GM23338 (cell line): ENCODE measurements at regions not wholly inside any gene's neighbourhood (a gene's known extent, or its start where the extent isn't known, plus 50 kb on each side); places are given as distances from the start of the nearest gene placed in this dataset.

Experiments used
- CREB1 ChIP-seq: fragments of 250-450 bp; sonication (Bioruptor Pico); IDR thresholded peaks from 2 replicates; pipeline ENCODE4 v1.5.0; 2020; ENCODE audit warnings: low read depth, mild to moderate bottlenecking, moderate library complexity
- EZH2 ChIP-seq: fragments of 200-600 bp; sonication (generic); IDR thresholded peaks from one replicate; pipeline ENCODE4 v1.8.0; 2017; ENCODE audit warnings: antibody characterized with exemption, mild to moderate bottlenecking, low read depth; ENCODE audit not compliant: unreplicated experiment
- EZH2phosphoT487 ChIP-seq: fragments of 200-600 bp; sonication (generic); IDR thresholded peaks from one replicate; pipeline ENCODE4 v1.8.1; 2018; ENCODE audit warnings: antibody characterized with exemption; ENCODE audit not compliant: unreplicated experiment
- JUNB ChIP-seq: IDR thresholded peaks from one replicate; pipeline ENCODE4 v1.6.1; 2016; ENCODE audit warnings: antibody characterized with exemption; ENCODE audit not compliant: unreplicated experiment
- NANOG ChIP-seq: IDR thresholded peaks from 2 replicates; pipeline ENCODE4 v1.6.1; 2016; ENCODE audit warnings: antibody characterized with exemption, borderline replicate concordance
- POLR2AphosphoS5 ChIP-seq: IDR thresholded peaks from 2 replicates; pipeline ENCODE4 v1.6.1; 2016; ENCODE audit warnings: antibody characterized with exemption, low read depth
- ZNF114 ChIP-seq: fragments of 250-450 bp; sonication (Bioruptor Pico); IDR thresholded peaks from 2 replicates; pipeline ENCODE4 v1.5.0; 2020; ENCODE audit warnings: mild to moderate bottlenecking, moderate library complexity
- TF ChIP-seq, protein P1 (sequence below), 2 experiments: fragments of 200-600 bp in 1 of 2; sonication (generic) in 1 of 2; conservative IDR thresholded peaks; 2 replicates each; pipeline versions ENCODE4 v1.5.1 to v1.6.1; 2016 to 2017; ENCODE audit warnings: antibody characterized with exemption in 2 of 2, low read depth in 2 of 2, mild to moderate bottlenecking in 2 of 2, moderate library complexity in 1 of 2
- TF ChIP-seq, protein P2 (sequence below): IDR thresholded peaks from one replicate; pipeline ENCODE4 v1.6.1; 2018; ENCODE audit warnings: antibody characterized with exemption; ENCODE audit not compliant: unreplicated experiment
- TF ChIP-seq, protein P3 (sequence below): IDR thresholded peaks from 2 replicates; pipeline ENCODE4 v1.6.1; 2016; ENCODE audit warnings: antibody characterized with exemption

- TF ChIP-seq EZH2 (no peak), CREB1 (CRISPR knock-in tag) (no peak), EZH2phosphoT487 (no peak), JUNB (no peak), POLR2AphosphoS5 (no peak), ZNF114 (CRISPR knock-in tag) (no peak), NANOG (no peak)
- TF ChIP-seq, protein P1, sequence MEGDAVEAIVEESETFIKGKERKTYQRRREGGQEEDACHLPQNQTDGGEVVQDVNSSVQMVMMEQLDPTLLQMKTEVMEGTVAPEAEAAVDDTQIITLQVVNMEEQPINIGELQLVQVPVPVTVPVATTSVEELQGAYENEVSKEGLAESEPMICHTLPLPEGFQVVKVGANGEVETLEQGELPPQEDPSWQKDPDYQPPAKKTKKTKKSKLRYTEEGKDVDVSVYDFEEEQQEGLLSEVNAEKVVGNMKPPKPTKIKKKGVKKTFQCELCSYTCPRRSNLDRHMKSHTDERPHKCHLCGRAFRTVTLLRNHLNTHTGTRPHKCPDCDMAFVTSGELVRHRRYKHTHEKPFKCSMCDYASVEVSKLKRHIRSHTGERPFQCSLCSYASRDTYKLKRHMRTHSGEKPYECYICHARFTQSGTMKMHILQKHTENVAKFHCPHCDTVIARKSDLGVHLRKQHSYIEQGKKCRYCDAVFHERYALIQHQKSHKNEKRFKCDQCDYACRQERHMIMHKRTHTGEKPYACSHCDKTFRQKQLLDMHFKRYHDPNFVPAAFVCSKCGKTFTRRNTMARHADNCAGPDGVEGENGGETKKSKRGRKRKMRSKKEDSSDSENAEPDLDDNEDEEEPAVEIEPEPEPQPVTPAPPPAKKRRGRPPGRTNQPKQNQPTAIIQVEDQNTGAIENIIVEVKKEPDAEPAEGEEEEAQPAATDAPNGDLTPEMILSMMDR (conservative IDR thresholded peaks at IDR 0.05; ENCODE audit: low read depth in 2 of 2), result no peak
- TF ChIP-seq, protein P2, sequence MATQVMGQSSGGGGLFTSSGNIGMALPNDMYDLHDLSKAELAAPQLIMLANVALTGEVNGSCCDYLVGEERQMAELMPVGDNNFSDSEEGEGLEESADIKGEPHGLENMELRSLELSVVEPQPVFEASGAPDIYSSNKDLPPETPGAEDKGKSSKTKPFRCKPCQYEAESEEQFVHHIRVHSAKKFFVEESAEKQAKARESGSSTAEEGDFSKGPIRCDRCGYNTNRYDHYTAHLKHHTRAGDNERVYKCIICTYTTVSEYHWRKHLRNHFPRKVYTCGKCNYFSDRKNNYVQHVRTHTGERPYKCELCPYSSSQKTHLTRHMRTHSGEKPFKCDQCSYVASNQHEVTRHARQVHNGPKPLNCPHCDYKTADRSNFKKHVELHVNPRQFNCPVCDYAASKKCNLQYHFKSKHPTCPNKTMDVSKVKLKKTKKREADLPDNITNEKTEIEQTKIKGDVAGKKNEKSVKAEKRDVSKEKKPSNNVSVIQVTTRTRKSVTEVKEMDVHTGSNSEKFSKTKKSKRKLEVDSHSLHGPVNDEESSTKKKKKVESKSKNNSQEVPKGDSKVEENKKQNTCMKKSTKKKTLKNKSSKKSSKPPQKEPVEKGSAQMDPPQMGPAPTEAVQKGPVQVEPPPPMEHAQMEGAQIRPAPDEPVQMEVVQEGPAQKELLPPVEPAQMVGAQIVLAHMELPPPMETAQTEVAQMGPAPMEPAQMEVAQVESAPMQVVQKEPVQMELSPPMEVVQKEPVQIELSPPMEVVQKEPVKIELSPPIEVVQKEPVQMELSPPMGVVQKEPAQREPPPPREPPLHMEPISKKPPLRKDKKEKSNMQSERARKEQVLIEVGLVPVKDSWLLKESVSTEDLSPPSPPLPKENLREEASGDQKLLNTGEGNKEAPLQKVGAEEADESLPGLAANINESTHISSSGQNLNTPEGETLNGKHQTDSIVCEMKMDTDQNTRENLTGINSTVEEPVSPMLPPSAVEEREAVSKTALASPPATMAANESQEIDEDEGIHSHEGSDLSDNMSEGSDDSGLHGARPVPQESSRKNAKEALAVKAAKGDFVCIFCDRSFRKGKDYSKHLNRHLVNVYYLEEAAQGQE, result no peak
- TF ChIP-seq, protein P3, sequence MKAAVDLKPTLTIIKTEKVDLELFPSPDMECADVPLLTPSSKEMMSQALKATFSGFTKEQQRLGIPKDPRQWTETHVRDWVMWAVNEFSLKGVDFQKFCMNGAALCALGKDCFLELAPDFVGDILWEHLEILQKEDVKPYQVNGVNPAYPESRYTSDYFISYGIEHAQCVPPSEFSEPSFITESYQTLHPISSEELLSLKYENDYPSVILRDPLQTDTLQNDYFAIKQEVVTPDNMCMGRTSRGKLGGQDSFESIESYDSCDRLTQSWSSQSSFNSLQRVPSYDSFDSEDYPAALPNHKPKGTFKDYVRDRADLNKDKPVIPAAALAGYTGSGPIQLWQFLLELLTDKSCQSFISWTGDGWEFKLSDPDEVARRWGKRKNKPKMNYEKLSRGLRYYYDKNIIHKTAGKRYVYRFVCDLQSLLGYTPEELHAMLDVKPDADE, result no peak
Measured at GRCh38 chrX:155774387-155774786, 106.8 kb upstream of the VAMP7 start.
